GM23338 (cell line): ENCODE measurements at regions not wholly inside any gene's neighbourhood (a gene's known extent, or its start where the extent isn't known, plus 50 kb on each side); places are given as distances from the start of the nearest gene placed in this dataset.

Experiments used
- ATAC-seq: fragments of 200-7000 bp; cut with Tn5 transposase; 3 replicates; pipeline ENCODE4 v1.9.1; 2020
- DNase-seq: peaks from one replicate; pipeline ENCODE4 v3.0.0-alpha.2; 2015; ENCODE audit warnings: low spot score
- H2AFZ ChIP-seq: fragments of 200-600 bp; sonication (generic); 2 replicates; pipeline ENCODE4 v1.8.0; 2016; ENCODE audit warnings: antibody characterized with exemption, mild to moderate bottlenecking, moderate library complexity
- H3F3A ChIP-seq: fragments of 200-600 bp; sonication (generic); replicated peaks from 2 replicates; pipeline ENCODE4 v1.8.0; 2017; ENCODE audit warnings: antibody characterized with exemption, mixed run types, low read depth
- H3K27ac ChIP-seq: fragments of 200-600 bp; sonication (generic); 2 replicates; pipeline ENCODE4 v1.6.1; 2016; ENCODE audit warnings: low read depth
- H3K27me3 ChIP-seq: fragments of 200-600 bp; sonication (generic); 2 replicates; pipeline ENCODE4 v1.8.0; 2016; ENCODE audit warnings: mild to moderate bottlenecking, mixed run types, moderate library complexity; ENCODE audit not compliant: insufficient read depth
- H3K36me3 ChIP-seq: fragments of 200-600 bp; sonication (generic); 2 replicates; pipeline ENCODE4 v1.8.0; 2016; ENCODE audit warnings: mild to moderate bottlenecking; ENCODE audit not compliant: insufficient read depth
- H3K4me1 ChIP-seq: fragments of 200-600 bp; sonication (generic); 2 replicates; pipeline ENCODE4 v1.8.0; 2016; ENCODE audit warnings: mild to moderate bottlenecking, moderate library complexity; ENCODE audit not compliant: insufficient read depth
- H3K4me2 ChIP-seq: fragments of 200-600 bp; sonication (generic); 2 replicates; pipeline ENCODE4 v1.7.1; 2017; ENCODE audit warnings: mixed run types
- H3K4me3 ChIP-seq: fragments of 200-600 bp; sonication (generic); 2 replicates; pipeline ENCODE4 v1.6.1; 2016; ENCODE audit warnings: mixed run types
- H3K79me2 ChIP-seq: fragments of 200-600 bp; sonication (generic); replicated peaks from 2 replicates; pipeline ENCODE4 v1.8.0; 2017; ENCODE audit warnings: mild to moderate bottlenecking; ENCODE audit not compliant: insufficient read depth
- H3K9me2 ChIP-seq: fragments of 200-600 bp; sonication (generic); 2 replicates; pipeline ENCODE4 v1.8.0; 2017; ENCODE audit not compliant: insufficient read depth
- H4K20me1 ChIP-seq: fragments of 200-600 bp; sonication (generic); replicated peaks from 2 replicates; pipeline ENCODE4 v1.8.0; 2017; ENCODE audit warnings: mild to moderate bottlenecking; ENCODE audit not compliant: insufficient read depth
- H3K27ac Mint-ChIP-seq: 2 replicates; pipeline ENCODE4 v1.8.0; 2020; ENCODE audit warnings: inconsistent platforms, mild to moderate bottlenecking, moderate library complexity, mixed read lengths
- H3K27me3 Mint-ChIP-seq: 3 replicates; pipeline ENCODE4 v1.8.0; 2022; ENCODE audit warnings: low read depth, mild to moderate bottlenecking, moderate library complexity, mixed read lengths, inconsistent platforms; ENCODE audit not compliant: insufficient read depth, poor library complexity
- H3K36me3 Mint-ChIP-seq: 3 replicates; pipeline ENCODE4 v1.8.0; 2021; ENCODE audit warnings: low read depth, mild to moderate bottlenecking, inconsistent platforms, moderate library complexity, mixed read lengths
- H3K4me1 Mint-ChIP-seq: 3 replicates; pipeline ENCODE4 v1.8.0; 2020; ENCODE audit warnings: mild to moderate bottlenecking, inconsistent platforms, mixed read lengths
- H3K4me3 Mint-ChIP-seq: 3 replicates; pipeline ENCODE4 v1.8.0; 2021; ENCODE audit warnings: moderate library complexity, mild to moderate bottlenecking, inconsistent platforms, mixed read lengths
- H3K9me3 Mint-ChIP-seq: 3 replicates; pipeline ENCODE4 v1.8.0; 2020; ENCODE audit warnings: moderate library complexity, mild to moderate bottlenecking, inconsistent platforms, mixed read lengths
- CREB1 ChIP-seq: fragments of 250-450 bp; sonication (Bioruptor Pico); IDR thresholded peaks from 2 replicates; pipeline ENCODE4 v1.5.0; 2020; ENCODE audit warnings: low read depth, mild to moderate bottlenecking, moderate library complexity
- CTCF ChIP-seq, 2 experiments: fragments of 200-600 bp in 1 of 2; sonication (generic) in 1 of 2; conservative IDR thresholded peaks; 2 replicates each; pipeline versions ENCODE4 v1.5.1 to v1.6.1; 2016 to 2017; ENCODE audit warnings: antibody characterized with exemption in 2 of 2, low read depth in 2 of 2, mild to moderate bottlenecking in 2 of 2, moderate library complexity in 1 of 2
- ETS1 ChIP-seq: IDR thresholded peaks from 2 replicates; pipeline ENCODE4 v1.6.1; 2016; ENCODE audit warnings: antibody characterized with exemption
- EZH2 ChIP-seq: fragments of 200-600 bp; sonication (generic); IDR thresholded peaks from one replicate; pipeline ENCODE4 v1.8.0; 2017; ENCODE audit warnings: antibody characterized with exemption, mild to moderate bottlenecking, low read depth; ENCODE audit not compliant: unreplicated experiment
- EZH2phosphoT487 ChIP-seq: fragments of 200-600 bp; sonication (generic); IDR thresholded peaks from one replicate; pipeline ENCODE4 v1.8.1; 2018; ENCODE audit warnings: antibody characterized with exemption; ENCODE audit not compliant: unreplicated experiment
- REST ChIP-seq: IDR thresholded peaks from one replicate; pipeline ENCODE4 v1.6.1; 2018; ENCODE audit warnings: antibody characterized with exemption; ENCODE audit not compliant: unreplicated experiment
- STAT1 ChIP-seq: IDR thresholded peaks from one replicate; pipeline ENCODE4 v1.6.1; 2016; ENCODE audit warnings: antibody characterized with exemption; ENCODE audit not compliant: unreplicated experiment

- H2AFZ ChIP-seq: no peak overlapping the region
- H4K20me1 ChIP-seq: no peaks in the 10 kb centered on the region
- no peak for TF ChIP-seq STAT1
- no peak for TF ChIP-seq EZH2phosphoT487
- no peak for TF ChIP-seq ETS1
- Mint-ChIP-seq H3K9me3 (no peaks in the 10 kb centered on the region), H3K4me1 (peaks cover 44% of the 10 kb centered on the region), H3K27me3 (peaks cover 2% of the 10 kb centered on the region), H3K36me3 (no peaks in the 10 kb centered on the region), H3K4me3 (no peak overlapping the region), H3K27ac (no peak overlapping the region)
- peak; percentile 29 for DNase-seq
- no peak overlapping the region for H3K4me3 ChIP-seq
- H3K79me2 ChIP-seq: no peaks in the 10 kb centered on the region
- no peaks in the 10 kb centered on the region for H3F3A ChIP-seq
- peak; percentile 76 for ATAC-seq
- no peak overlapping the region for H3K27ac ChIP-seq
- H3K36me3 ChIP-seq: no peaks in the 10 kb centered on the region
- H3K4me2 ChIP-seq: no peak overlapping the region
- no peaks in the 10 kb centered on the region for H3K27me3 ChIP-seq
- H3K9me2 ChIP-seq: no peaks in the 10 kb centered on the region
- peaks cover 40% of the 10 kb centered on the region for H3K4me1 ChIP-seq
Measured at GRCh38 chr11:81494431-81494830, 1239.2 kb downstream of the FAM181B start.

- Histone ChIP-seq H3K27me3 (no peaks in the 10 kb centered on the region), H3K79me2 (no peaks in the 10 kb centered on the region), H3K27ac (no peak overlapping the region), H3F3A (no peaks in the 10 kb centered on the region), H2AFZ (no peak overlapping the region), H3K36me3 (no peaks in the 10 kb centered on the region), H4K20me1 (no peaks in the 10 kb centered on the region), H3K4me1 (peaks cover 40% of the 10 kb centered on the region), H3K4me2 (peak overlapping the region; percentile 30), H3K4me3 (no peak overlapping the region), H3K9me2 (no peaks in the 10 kb centered on the region)
- TF ChIP-seq CREB1 (CRISPR knock-in tag) (no peak), EZH2phosphoT487 (no peak), EZH2 (no peak), ETS1 (no peak), REST (no peak), CTCF (conservative IDR thresholded peaks at IDR 0.05; ENCODE audit: low read depth in 2 of 2) (no peak)
- no peak overlapping the region for H3K4me3 Mint-ChIP-seq
- no peaks in the 10 kb centered on the region for H3K36me3 Mint-ChIP-seq
- peaks cover 44% of the 10 kb centered on the region for H3K4me1 Mint-ChIP-seq
- no peaks in the 10 kb centered on the region for H3K9me3 Mint-ChIP-seq
- DNase-seq (no peak), ATAC-seq (no peak)
- H3K27ac Mint-ChIP-seq: no peak overlapping the region
- H3K27me3 Mint-ChIP-seq: no peaks in the 10 kb centered on the region
Measured at GRCh38 chr11:81492923-81493445, 1240.7 kb downstream of the FAM181B start.
